ENCODE measurements at regions not wholly inside any gene's neighbourhood (a gene's known extent, or its start where the extent isn't known, plus 50 kb on each side); places are given as distances from the start of the nearest gene placed in this dataset.

DNA sequence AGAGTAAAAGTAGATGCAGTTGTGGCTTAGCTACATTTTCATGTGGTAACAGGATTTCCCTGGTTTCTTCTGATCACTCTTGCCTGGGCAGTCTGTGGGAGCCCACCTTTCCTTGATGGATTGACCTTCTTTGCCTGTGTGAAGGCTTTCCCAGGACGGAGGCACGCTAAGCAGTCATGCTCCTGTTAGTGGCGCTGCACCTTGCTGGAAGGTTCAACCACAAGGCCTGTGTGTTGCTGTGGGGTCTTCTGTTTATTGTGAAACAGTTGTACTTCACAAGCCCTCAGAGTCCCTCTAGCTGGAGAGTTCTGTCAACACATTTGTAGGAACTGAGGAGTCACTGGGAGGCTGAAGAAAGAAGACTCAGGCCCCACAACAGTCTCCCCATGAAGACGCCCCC is 402.0 kb downstream of the IRX1 start:
- TF ChIP-seq, protein P1, sequence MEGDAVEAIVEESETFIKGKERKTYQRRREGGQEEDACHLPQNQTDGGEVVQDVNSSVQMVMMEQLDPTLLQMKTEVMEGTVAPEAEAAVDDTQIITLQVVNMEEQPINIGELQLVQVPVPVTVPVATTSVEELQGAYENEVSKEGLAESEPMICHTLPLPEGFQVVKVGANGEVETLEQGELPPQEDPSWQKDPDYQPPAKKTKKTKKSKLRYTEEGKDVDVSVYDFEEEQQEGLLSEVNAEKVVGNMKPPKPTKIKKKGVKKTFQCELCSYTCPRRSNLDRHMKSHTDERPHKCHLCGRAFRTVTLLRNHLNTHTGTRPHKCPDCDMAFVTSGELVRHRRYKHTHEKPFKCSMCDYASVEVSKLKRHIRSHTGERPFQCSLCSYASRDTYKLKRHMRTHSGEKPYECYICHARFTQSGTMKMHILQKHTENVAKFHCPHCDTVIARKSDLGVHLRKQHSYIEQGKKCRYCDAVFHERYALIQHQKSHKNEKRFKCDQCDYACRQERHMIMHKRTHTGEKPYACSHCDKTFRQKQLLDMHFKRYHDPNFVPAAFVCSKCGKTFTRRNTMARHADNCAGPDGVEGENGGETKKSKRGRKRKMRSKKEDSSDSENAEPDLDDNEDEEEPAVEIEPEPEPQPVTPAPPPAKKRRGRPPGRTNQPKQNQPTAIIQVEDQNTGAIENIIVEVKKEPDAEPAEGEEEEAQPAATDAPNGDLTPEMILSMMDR (IDR thresholded peaks at IDR 0.05; ENCODE audit: control insufficient read depth, extremely low read depth, insufficient read depth) = no peak
- no peak overlapping the region for H3K4me3 ChIP-seq (ENCODE audit: low read depth, low read length)
- no peak for DNase-seq (ENCODE audit: low read depth)

DNA sequence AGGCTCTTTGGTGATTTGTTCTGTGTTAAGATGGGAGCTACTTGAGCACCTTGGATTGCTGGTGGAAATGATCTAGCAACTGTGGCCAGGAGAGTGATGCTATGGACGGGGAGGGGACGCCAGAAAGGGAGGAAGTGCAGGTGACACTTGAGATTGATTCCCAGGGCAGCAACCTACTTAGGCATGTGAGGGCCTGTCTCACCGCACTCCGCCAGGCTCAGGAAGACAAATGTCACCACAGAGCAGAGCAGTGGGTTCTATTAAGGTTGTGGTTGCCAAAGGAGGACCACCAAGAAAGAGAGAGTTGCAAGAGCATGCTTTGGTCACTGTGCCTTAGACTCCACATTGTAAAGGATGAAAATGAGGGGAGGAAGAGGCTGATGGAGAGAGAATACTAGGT is 404.3 kb downstream of the IRX1 start:
- TF ChIP-seq, protein P1 (IDR thresholded peaks at IDR 0.05; ENCODE audit: control insufficient read depth, extremely low read depth, insufficient read depth) = no peak
- no peak overlapping the region for H3K4me3 ChIP-seq (ENCODE audit: low read depth, low read length)
- no peak for DNase-seq (ENCODE audit: low read depth)

DNA sequence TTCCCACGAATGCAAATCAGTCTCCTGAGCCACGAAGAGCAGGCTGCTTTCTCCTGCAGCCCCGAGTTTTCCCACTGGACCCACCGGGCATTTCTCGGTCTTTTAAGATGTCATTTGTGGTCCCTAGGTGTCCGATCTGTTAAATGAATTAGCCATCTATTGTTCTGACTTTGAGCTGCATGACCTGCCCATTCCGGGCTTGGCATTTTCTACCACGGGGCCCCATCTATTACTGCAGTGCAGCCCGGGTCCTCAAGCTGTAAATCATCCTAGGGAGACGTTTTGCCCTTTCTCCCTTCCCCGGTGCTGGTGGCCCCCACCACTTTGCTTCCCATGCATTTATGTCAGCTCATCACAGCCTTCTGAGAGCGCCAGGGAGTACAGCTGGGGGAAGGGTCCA is 405.4 kb downstream of the IRX1 start:
- H3K4me3 ChIP-seq (ENCODE audit: low read depth, low read length) = no peak overlapping the region
- no peak for DNase-seq (ENCODE audit: low read depth)
- TF ChIP-seq, protein P1 (IDR thresholded peaks at IDR 0.05; ENCODE audit: control insufficient read depth, extremely low read depth, insufficient read depth) = no peak

DNA sequence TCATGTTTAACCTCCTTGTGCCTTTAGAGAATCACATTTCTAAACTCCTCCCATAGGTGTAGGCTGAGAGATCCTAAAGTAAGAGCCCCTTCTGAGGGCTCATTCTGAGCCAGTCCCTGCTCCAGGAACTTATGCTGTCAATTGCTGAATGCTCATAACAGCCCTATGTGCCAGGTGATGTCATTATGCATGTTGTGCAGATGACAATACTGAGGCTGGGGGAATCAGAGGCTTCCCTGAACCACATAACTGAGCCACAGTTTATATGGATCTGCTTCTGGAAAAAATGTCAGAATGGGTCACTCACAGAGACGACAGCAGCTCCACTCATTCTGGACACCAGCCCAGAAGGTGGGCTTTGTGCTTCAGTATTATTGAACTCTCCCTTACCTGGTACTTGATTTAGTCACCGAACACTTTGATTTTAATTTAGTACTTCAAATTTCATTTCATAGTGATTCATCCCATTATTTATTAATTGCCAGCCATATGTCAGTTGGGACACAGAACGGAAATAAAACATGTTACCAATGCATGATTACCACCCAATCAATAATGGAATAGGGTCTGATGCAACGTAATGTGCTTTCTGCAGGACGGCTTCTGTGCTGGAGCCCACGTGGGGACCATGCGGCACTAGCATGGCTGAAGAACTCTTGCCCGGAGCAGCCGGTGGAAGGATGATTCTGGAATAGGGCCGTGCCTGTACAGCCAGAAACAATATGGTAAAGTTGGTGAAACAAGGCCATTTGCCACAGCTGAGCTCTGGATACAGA is 406.3 kb downstream of the IRX1 start:
- no peak for DNase-seq (ENCODE audit: low read depth)
- TF ChIP-seq, protein P1 (IDR thresholded peaks at IDR 0.05; ENCODE audit: control insufficient read depth, extremely low read depth, insufficient read depth) = no peak
- H3K4me3 ChIP-seq (ENCODE audit: low read depth, low read length) = no peak overlapping the region

DNA sequence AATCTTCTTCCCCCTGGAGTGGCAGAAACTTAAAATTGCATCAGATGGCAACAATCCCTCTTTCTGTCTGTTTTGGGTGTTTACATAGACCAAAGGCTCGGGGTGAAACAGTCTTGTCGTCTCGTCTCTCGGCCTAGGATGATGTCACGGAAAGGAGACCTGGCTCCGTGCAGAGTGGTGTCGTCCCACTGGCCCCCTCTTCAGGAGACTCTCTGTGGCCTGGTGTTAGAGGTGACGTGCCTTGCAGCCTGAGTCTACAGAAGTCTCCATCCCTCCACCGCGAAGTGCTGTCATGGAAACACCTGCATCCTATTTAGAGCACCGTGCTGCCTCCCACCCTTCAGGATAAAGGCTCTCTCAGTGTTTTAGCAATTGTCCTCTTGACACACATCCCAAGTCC is 409.7 kb downstream of the IRX1 start:
- TF ChIP-seq, protein P1 (IDR thresholded peaks at IDR 0.05; ENCODE audit: control insufficient read depth, extremely low read depth, insufficient read depth) = no peak
- no peak overlapping the region for H3K4me3 ChIP-seq (ENCODE audit: low read depth, low read length)
- DNase-seq (ENCODE audit: low read depth) = no peak

DNA sequence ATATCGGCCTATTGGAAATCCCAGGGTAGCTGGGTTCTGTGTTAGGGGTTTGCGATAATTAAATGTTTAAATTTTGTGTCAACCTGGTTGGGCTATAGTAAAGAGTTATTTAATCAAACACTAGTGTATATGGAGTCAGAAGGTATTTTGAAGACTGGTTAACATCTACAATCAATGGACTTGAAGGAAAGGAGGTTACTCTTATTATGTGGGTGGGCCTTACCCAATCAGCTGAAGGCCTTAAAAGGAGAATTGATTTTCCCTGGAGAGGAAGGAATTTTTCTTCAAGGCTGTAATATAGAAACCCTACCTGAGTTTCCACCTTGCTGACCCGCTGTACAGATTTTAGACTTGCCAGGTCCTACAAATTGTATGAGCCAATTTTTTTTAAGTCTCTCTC is 411.4 kb downstream of the IRX1 start:
- TF ChIP-seq, protein P1 (IDR thresholded peaks at IDR 0.05; ENCODE audit: control insufficient read depth, extremely low read depth, insufficient read depth) = no peak
- no peak for DNase-seq (ENCODE audit: low read depth)
- no peak overlapping the region for H3K4me3 ChIP-seq (ENCODE audit: low read depth, low read length)

DNA sequence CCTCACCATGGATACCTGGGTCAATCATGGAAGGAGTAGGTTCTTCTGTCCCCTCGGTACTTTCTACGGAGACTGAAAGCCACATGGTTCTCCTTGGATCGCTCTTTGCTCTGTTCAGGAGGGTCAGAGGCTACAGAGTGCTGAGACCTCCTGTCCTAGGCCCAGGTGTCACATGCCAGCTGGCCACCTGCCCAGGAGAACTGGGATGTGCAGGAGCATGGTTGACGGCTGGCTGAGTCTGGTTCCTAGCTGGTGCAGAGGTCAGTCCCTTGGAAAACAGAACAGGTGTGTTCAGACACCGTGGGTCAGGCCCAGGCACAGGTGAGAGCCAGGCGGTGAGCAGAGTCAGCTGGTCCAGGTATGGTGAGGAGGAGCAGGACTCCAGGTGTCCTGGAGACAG is 416.3 kb downstream of the IRX1 start:
- TF ChIP-seq, protein P1 (IDR thresholded peaks at IDR 0.05; ENCODE audit: control insufficient read depth, extremely low read depth, insufficient read depth) = no peak
- no peak overlapping the region for H3K4me3 ChIP-seq (ENCODE audit: low read depth, low read length)
- no peak for DNase-seq (ENCODE audit: low read depth)

Data from LNCaP clone FGC (cell line).